Hematopoietic multipotent progenitor cell treated with erythropoietin and hydrocortisone succinate and interleukin-3 and kit ligand, for 4 days (in vitro differentiated cells): ENCODE measurements at regions not wholly inside any gene's neighbourhood (a gene's known extent, or its start where the extent isn't known, plus 50 kb on each side); places are given as distances from the start of the nearest gene placed in this dataset.

Source experiments
- DNase-seq: peaks from one replicate; pipeline ENCODE4 v3.0.0-alpha.2; 2015

GRCh38 chr7:70994176-70994575, 137.8 kb upstream of the GALNT17 start:
- no peak for DNase-seq

DNA sequence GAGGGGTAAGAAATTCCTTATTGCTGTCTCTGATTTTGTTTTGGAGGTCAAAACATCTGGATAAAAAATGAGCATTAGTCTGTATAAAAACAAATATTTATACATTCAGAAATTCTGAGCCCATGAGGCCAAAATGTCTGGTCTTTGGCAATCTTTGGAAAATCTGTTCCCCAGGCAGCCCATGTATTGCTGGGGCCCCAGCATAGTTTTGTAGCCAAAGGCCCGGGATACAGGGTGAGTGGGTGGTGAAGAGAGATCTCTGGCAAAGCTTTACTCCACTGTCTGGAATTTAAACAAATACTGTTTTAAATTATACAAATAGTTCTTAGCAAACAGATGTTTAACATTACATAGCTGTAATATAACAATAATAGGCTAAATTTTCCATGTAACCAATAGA, 134.7 kb upstream of the GALNT17 start:
- no peak for DNase-seq

- no peak for DNase-seq
These were observed 126.8 kb upstream of the GALNT17 start for GRCh38 chr7:71005109-71005508.

GRCh38 chr7:71009636-71010035, 122.3 kb upstream of the GALNT17 start:
- DNase-seq, result no peak

- DNase-seq, result no peak
These were observed 116.6 kb upstream of the GALNT17 start for GRCh38 chr7:71015252-71015900.

DNA sequence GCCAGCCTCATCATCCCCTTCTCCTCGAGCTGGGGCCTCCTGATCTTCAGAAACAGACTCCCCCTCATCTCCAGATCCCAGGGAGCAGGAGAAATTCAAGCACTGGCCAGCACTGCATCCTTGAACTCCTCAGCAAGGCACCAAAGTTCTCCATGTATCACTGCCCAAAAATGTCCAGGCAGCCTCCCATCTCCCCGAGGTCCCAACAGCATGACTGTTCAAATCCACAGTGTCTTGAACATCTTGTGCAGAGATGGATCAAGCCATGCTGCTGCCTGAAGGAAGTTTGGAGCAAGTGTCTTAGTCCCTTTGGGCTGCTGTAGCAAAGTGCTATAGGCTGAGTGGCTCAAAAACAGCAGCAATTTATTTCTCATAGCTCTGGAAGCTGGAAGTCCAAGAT, 115.5 kb upstream of the GALNT17 start:
- DNase-seq, result no peak

DNA sequence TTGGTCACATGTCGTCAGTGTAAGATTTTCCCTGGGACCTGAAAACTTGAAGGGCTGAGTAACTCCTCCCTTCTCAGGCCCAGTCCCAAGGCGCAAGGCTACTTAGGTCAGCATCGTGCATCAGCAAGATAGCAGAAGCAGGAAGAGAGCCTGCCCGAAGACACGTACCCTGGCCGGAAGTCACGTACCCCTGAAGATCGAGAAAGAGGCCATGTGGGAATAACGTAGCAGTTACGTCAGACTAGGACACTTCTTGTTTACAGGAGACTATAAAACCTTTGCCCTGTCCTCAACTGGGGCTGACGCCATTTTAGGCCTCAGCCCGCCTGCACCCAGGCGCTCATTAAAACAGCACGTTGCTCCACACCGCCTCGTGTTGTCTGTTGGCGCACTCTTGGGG, 114.3 kb upstream of the GALNT17 start:
- DNase-seq, result no peak

GRCh38 chr7:71019706-71020105, 112.2 kb upstream of the GALNT17 start:
- DNase-seq, result no peak

GRCh38 chr7:71021131-71021530, 110.8 kb upstream of the GALNT17 start:
- DNase-seq, result no peak

- no peak for DNase-seq
These were observed 105.3 kb upstream of the GALNT17 start for GRCh38 chr7:71026680-71027079.

- DNase-seq, result no peak
These were observed 97.7 kb upstream of the GALNT17 start for GRCh38 chr7:71034243-71034642.

DNA sequence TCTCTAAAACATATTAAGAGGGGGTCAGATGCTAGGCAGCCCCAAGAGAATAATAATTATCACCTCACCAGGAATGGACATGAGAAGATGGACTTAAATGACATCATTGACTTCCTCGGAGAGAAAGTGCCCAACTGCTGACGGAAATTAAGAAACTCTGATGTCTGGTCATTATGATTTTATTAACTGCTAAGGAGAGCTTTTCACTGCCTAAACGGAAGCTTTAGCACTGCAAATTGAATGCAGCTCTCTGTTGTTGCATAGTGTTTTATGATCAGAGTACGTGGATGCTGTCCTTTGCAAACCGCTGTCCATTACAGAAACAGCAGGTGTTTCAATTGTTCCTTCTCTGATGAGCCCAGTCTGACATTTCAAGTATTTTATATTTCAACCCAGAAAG, 89.4 kb upstream of the GALNT17 start:
- no peak for DNase-seq

GRCh38 chr7:71050492-71050891, 81.5 kb upstream of the GALNT17 start:
- no peak for DNase-seq

- DNase-seq, result no peak
These were observed 76.4 kb upstream of the GALNT17 start for GRCh38 chr7:71055504-71055903.

GRCh38 chr7:71077743-71078476, 54.0 kb upstream of the GALNT17 start:
- DNase-seq, result no peak
